Fibroblast of skin of left quadriceps (primary cell): ENCODE measurements at regions not wholly inside any gene's neighbourhood (a gene's known extent, or its start where the extent isn't known, plus 50 kb on each side); places are given as distances from the start of the nearest gene placed in this dataset.

Experiments
- DNase-seq, 2 experiments: peaks; one replicate each; pipeline ENCODE4 v3.0.0-alpha.2; 2013; ENCODE audit warnings: low read depth in 2 of 2

DNA sequence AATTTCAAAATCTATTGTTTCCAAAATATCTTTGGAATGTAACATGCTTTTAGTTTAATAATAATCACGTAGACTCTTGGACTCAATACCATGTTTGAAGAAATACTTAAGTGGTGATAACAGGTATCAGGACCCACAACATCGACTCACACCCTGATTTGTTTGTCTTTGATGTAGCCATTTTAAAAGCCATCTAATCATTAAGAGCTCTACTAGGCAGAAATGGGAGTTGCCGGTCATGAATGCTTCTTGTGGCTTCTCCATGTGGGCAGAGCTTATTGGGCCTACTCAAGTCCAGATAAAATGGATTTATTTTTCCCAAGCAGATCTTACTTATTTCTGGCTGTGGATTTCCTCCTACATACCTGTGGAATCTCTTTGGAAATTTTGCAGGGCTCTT is 261.6 kb upstream of the NR2F2 start:
- no peak for DNase-seq

DNA sequence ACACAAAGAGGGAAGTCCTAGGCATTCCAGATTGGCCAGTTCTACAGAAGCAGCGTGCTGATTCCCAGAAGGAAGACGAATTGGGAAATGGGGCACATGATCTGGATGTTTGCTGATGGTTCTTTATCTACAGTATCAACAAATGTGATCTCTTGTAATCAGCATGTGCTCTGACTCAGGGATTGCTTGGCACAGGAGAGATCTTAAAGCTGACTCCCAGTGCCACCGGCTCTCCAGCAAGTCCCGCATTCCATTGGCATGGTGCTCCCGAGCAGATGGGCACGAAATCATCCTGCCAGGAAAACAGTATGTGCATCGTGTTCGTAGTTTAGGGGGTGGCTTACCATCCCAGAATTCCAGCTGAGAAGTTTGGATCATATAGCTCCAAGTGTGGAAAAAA is 259.9 kb upstream of the NR2F2 start:
- no peak for DNase-seq

DNA sequence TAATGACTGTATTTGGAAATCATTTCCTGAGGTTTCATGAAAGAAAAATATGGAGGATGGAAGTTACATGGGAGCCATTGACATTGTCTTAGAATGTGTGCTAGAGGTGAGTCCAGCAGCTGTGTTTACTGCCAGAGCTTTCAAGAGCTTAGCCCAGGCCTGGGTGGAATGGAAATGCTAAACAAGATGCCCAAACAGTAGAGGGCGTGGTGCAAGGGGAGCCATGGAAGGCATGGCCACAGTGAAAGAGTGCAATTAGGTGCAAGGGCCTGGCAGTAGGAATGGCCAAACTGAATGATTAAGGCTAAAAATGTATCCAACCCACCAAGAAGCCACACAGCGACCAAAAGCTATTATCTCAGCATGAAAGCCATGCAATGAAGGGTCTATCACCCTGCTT is 257.7 kb upstream of the NR2F2 start:
- no peak for DNase-seq

DNA sequence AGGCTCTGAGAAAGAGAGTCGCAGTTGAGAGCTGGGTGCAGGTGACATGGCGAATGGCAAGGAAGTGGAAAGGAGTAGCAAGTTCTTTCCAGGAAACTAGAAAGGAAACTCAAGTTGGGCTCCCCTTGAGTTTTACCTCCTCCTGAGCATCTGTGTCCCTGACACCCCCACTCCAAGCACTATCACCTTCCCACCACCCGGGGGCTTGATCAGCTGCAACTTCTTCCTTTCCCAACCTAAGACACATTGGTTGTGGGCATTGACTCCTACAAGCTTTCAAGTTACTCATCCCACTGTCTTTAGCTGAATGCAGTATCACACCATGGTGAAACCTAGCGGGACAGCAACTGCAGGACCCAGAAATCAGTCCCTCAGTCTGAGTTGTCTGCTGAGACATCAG is 256.6 kb upstream of the NR2F2 start:
- DNase-seq, result no peak

DNA sequence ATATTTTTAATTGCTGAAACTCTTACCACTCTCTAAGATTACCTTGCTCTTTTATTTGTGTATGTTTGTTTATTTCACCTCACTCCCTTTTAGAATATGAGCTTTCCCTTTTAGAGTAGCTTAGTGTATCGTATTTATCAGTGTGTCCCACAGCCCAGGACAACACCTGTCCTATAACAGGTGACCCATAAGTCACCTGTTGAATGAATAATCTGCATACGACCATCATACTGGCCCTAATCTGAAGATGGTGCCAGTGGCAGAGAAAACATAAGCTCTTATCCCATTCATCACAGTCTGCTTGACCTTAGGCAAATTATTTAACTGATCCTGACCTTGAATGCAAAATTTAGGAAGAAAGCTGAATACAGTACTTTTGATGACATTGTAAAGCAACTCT is 254.6 kb upstream of the NR2F2 start:
- no peak for DNase-seq

DNA sequence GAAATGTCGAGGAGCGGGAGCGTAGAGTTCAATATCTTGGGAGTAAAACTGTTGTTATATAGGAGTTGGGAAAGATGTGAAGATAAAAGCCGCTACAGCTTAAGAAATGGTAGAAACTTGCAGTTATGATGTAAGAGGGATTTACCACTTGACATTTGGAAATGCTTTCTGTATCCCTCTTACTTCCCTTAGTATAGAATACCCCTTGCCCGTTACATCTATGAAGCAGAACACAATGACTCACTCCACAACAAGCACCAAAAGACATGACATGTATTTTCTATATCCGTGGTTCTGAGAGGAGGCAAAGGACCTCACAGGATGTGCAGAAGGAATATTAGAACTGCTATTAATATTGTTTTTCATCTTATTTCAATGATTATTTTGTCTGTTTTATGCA is 254.2 kb upstream of the NR2F2 start:
- no peak for DNase-seq

DNA sequence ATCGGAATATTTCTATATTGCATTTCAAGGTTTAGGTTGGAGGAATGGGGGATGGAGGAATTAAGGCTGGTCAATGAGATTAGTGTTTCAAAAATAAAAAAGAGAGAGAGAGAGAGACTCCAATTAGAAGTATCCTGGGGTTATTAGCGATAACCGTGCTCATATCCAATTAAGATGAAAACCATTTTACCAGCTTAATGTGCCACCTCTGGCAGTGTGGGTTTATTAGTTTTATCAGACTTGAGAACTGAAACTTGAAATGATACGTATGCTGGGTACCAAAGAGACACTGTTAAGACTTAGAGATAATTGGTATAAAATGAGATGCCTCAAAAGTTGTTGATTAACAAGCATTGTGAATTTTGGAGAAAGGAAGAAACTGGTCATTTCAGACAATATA is 251.5 kb upstream of the NR2F2 start:
- no peak for DNase-seq

DNA sequence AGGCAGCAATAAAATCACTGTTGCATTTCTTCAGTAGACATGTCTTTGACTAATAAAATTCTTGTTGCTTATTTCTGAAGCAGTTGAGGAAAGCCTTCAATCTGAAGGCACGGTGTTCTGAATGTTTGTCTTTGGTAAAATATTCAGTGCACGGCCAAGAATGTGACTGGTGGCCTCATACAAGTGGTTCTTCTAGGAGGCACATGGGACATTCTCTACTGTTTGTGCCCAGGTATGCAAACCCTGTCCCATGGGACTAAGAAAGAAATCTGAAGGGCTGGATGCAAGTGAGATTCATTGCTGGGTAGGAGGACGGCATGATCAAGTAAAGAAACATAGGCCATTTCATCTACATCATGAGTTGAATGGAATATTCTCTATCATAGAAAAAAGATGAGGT is 250.6 kb upstream of the NR2F2 start:
- DNase-seq, result no peak

DNA sequence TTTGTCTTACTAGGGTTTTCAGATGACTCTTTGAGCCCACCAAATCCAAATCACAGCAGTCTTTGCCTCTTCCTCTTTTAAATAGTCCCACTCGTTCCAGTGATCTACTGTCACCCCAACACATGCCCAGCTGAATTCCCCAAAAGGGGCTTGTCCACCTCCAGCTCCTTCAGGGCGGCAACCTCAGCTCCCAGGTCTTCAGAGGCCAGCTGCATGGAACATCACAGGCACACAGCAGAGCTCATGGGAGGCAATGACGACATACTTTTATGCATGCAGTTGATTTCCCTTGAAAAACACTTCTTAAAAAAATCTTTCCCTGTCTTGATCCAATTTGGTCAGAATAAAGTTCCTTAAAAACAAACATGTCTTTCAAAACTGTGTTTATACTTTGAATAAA is 244.3 kb upstream of the NR2F2 start:
- no peak for DNase-seq

DNA sequence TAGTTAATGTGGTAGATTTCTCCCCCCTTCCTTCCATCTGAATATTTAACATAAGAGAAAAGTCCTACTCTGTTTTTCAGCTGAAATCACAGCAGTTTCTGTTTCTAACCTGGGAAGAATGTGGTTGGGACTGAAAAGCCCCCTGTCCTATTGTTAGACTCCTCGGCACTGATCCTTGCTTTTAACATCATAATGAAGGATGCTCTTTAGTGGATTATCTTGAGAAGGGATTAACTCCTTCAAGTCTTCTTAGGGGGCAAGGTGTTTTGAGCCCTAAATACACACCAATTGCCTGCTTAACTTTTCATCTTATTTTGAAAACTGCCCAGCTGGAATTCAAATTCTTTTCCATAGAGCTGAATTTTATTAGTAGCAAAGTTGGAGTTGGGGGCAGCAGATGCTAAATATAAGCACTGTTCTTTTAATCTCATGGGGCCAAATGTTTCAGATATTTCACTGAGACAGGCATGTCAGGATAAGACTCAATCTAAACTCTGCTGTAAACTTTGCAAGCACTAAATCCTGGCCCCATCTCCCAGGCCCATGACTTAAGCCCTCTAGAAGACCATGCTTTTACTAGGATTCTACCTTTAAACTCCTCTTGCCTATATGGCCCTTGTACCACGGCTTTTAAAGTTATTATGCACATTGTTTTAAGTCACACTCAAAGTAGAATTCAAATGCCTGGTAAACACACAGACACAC is 243.2 kb upstream of the NR2F2 start:
- DNase-seq, result no peak

DNA sequence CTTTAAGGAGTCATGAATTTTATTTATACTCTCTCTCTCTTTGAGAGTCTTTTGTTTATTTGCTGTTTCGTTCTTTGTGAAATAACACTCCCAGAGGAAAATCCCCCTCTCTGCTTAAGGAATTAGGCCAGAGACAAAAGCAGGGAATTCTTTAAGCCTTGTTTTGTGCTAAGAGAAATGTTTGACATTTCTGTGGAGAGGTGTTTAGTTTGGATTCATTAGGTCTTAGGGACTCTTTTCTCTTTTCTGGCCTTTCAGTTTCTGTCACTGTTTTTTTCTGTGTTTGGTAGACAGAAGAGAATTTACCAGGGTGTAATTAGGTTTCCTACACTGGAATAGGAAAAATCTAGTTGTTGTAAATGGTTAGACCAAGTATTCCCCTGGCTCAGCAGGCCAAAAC is 241.8 kb upstream of the NR2F2 start:
- no peak for DNase-seq

DNA sequence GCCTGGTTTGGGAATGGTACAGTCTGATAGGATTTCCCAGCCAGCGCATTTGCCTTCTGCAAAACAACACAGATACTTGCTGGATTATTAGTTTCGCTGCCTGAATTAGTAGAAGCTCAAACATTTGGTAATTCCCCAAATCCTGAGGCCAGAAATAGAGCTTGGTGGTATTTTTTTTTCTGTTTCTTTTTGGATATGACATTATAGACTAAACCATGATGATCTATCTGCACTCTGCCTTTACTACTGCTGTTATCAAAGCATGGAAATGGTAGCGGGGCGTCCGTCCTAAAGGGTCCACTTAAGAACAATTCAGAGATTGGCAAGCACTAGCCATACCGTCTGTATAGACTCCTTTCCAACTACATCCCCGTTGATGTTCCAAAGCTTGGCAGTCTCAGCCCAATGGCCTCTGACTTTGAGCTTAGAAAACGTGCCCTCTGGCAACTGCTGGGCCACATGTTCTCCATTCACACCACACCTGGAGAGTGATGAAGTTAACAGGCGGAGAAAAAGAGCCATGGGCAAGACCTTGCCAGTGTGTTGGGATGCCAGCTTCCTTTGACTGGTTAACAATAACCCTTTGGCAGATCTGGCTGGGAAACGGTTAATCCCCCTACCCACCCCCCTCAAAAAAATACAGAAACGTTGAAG is 241.0 kb upstream of the NR2F2 start:
- no peak for DNase-seq

DNA sequence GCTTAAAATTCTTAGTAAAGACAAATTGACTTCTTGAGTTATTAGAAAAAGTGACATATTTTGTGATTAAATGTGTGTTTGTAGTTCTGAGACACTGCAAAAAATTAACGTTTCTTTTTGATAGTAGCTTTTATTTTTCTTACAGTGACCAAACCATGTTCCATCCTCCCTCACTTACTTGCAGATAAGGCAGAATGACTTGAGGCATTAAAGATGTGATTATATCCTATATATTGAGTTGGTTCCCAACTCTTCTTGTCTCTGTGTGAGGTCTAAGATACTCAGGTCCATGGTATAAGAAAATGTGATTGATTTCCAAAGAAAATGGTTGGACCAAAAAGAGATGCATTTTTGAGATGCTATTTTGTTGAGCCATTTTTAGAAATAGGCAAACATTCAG is 238.3 kb upstream of the NR2F2 start:
- no peak for DNase-seq

DNA sequence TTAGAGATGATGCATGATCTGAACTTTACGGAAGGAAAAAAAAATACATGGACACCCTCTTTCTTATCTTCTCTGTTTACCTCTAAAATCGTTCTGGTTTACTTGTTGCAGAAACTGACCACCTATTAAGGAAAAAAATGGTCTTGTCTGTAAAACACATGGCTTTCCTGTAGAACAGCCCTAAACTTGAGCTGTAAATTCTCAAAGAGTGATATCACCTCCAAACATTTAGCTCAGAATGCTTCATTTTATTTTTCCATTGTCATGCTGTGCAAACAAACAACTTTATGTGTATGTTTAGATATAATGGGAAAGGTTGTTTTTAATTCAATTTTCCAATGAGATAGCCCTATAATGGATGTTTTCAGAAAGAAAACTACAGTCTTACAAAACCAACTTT is 237.4 kb upstream of the NR2F2 start:
- no peak for DNase-seq

DNA sequence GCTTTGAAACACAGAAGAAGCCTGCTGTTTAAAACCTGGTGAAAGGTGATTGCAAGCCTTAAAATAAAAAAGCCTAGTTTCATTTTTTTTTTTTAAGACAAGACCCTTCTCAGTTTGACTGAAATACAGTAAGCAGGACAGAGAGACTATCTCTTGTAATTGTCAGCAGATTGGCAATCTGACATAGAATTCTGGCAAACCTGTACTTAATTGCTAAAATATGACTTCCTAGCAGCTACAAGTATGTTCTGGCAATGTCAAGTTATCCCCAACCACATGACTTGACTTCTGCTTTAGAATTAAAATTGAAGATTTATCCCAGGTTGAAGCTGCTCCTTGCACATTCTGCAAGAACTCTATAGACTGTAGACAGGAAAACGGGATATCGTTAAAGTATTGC is 232.8 kb upstream of the NR2F2 start:
- no peak for DNase-seq

DNA sequence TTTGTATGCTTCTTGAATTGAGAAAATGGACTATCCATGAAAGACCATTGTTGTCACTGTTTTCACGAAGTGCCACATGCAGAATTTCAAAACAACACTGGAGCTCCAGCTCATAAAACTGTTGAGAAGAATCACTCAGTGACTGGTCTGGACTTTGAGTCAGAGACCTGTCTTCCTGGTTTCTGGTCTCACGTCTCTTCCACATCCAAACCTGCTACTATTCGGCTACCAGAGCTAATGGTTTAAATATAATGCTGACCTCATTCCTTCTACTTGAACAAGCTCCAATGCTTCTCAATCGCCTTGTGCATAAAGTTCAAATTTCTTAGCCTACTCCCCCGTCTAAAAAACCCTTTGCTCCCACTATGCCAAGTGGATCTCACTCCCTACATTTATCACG is 227.9 kb upstream of the NR2F2 start:
- DNase-seq, result no peak

DNA sequence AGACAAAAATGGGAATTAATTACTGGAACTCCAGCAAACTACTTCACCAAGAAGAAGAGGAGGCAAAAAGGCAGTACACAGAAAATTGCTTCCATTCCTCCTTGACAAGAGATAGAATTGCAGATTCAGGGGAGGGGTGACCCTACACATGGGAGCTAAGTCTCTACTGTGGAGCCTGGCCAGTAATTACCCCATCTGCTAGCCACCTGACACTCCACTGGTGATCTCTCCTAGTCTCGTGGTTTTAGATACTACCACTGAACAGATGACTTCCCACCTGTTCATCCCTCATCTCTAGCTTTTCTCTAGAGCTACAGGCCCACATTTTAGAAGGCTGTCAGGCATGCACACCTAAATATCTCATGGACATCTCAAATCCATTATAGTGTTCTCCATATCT is 224.3 kb upstream of the NR2F2 start:
- DNase-seq, result no peak

DNA sequence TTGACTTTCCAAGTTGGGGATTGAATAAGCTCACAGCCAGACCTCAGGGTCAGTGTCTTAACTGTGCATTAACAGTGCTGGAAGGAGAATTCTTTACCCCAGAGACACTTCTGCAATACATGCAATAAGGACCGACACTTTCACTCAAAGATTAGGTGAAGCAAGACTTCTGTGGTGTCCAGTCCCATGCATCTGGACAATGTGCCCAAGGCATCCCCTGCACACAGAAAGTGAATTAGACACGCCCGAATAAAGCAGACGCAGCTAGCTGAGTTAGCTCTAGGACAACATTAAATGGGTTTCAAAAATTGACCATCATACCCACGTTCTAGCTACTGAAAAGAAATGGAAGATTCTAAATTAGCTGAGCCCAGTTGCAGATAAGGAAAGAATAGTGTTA is 223.9 kb upstream of the NR2F2 start:
- DNase-seq, result no peak

DNA sequence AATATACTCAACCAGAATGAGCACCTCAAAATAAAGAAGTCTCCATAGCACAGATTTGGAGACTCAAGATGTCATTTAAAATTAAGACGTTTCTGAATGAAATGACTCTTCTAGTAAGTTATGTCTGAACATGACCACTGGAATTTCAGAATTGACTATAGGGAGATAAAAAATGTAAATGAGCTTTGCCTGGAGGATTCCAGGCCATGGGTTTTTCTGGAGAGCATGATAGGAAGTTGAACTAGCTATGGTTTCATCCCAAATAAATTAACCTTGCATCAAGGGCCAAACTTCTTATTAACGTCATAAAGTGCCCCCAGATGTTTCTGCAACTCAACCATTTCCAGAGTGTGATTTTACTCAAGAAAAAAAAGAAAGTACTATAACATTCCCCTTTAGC is 222.6 kb upstream of the NR2F2 start:
- DNase-seq, result peak; percentile 74 to 77

DNA sequence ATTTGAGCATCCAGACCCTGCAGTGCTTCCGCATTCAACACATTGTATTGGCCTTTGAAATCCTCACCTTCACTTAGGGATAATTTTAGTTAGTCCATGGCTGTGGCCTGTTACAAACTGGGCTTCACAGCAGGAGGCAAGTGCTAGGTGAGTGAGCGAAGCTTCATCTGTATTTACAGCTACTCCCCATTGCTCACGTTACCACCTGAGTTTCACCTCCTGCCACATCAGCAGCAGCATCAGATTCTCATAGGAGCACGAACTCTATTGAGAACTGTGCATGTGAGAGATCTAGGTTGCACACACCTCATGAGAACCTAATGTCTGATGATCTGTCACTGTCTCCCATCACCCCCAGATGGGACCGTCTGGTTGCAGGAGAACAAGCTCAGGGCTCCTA is 222.1 kb upstream of the NR2F2 start:
- no peak for DNase-seq

DNA sequence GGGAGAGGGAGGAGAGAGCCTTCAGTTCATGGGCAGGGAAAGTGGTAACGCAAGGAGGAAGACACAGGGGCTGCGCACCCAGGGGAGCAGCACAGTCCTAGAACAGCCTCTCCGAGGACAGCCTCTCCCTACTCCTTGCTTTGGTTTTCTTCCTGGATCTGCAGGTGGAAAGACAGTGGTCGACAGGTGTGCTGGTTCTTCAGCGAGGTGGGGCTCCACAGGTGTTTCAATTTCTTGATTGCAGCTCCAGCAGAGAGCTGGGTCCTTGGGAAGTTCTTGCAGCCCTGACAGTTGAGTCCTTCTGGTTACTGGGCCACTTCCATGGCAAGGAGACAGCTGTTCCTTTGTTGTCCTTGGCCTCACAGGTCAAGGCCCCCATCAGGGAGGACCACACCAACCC is 220.7 kb upstream of the NR2F2 start:
- no peak for DNase-seq

DNA sequence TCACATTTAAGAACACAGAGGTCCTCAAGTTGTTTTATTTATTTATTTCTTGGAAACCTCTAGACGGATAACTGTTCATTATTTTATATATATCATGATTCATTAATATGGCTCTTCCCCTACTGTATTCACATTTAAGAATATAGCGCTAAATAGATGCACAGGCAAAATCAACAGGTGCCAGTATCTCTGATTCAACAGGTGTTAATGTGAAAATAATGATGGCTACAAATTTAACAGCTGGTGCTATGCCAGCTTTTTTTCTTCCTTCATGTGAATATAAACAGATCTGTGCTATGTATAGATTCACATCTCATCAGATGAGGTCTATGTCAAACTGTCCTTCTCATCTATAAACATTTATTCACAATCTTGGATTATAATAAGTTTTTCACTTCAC is 218.5 kb upstream of the NR2F2 start:
- DNase-seq, result no peak

DNA sequence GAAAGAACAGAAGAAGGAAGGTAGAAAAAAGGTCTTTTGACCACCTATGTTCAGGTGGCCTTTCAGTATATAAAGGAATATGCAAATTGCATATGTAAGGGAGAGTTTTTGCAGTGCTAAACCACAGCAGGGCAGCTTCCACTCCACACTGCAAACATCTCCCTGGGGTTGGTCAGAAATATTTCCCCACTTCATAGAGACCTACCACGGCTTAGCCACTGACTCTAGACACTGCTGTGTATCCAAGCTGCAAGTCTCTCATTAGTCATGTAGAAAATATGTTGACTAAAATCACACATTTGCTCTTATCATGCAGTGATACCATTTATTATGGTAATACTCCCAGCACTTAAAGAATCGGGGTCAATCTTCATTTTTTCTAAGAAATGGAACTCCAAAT is 214.9 kb upstream of the NR2F2 start:
- peak; percentile 44 to 47 for DNase-seq

DNA sequence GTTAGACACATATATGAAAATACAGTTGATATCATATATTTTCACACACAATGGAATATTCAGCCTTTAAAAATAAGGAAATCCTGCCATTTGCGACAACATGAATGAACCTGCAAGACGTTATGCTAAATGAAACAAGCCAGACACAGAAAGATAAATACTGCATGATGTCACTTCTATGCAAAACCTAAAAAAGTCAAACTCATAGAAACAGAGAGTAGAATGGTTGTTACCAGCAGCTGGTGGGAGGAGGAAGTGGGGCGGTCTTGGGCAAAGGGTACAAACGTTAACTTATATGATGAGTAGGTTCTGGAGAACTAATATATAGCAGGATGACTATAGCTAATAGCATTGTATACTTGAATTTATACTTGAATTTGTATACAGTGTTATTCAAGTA is 213.2 kb upstream of the NR2F2 start:
- no peak for DNase-seq
